ENCODE measurements at regions not wholly inside any gene's neighbourhood (a gene's known extent, or its start where the extent isn't known, plus 50 kb on each side); places are given as distances from the start of the nearest gene placed in this dataset.

- Histone ChIP-seq H2BK120ac (replicated peaks; ENCODE audit: low read depth, low read length) (no peak overlapping the region), H4K5ac (ENCODE audit: insufficient read length, low read depth, low read length) (no peak overlapping the region), H3K23ac (ENCODE audit: insufficient read length) (no peak overlapping the region), H2BK5ac (ENCODE audit: low read depth, low read length) (no peak overlapping the region), H3K79me1 (ENCODE audit: low read depth, low read length) (no peaks in the 10 kb centered on the region), H4K20me1 (replicated peaks in 1 of 2; ENCODE audit: control insufficient read depth in 1 of 2, insufficient read depth in 2 of 2, low read length in 2 of 2) (no peaks in the 10 kb centered on the region), H3K27me3 (replicated peaks in 1 of 4; ENCODE audit: control insufficient read depth in 3 of 4, extremely low read depth in 1 of 4, insufficient read depth in 3 of 4, low read length in 3 of 4) (no peaks in the 10 kb centered on the region), H3K9ac (replicated peaks in 1 of 4; ENCODE audit: extremely low read depth in 1 of 4, low read depth in 3 of 4, low read length in 3 of 4) (no peak overlapping the region), H3K4me2 (ENCODE audit: insufficient read depth in 1 of 2, low read depth in 2 of 2, low read length in 2 of 2) (no peak overlapping the region), H3K9me3 (ENCODE audit: insufficient read depth in 2 of 2, low read depth in 1 of 2, low read length in 1 of 2) (no peaks in the 10 kb centered on the region), H4K8ac (ENCODE audit: extremely low read depth, insufficient read depth, low read length) (no peak overlapping the region), H4K91ac (replicated peaks; ENCODE audit: insufficient read length, low read length) (no peak overlapping the region), H3K56ac (replicated peaks; ENCODE audit: insufficient read length, low read depth, low read length) (no peak overlapping the region), H3K79me2 (ENCODE audit: control insufficient read depth in 1 of 2, insufficient read depth in 2 of 2, low read length in 2 of 2) (no peaks in the 10 kb centered on the region), H3K18ac (ENCODE audit: extremely low read depth, low read length) (no peak overlapping the region), H3K4me1 (replicated peaks in 1 of 4; ENCODE audit: control insufficient read depth in 3 of 4, insufficient read depth in 4 of 4, low read length in 3 of 4) (no peaks in the 10 kb centered on the region; a peak in 1 of 7 replicates), H2BK12ac (ENCODE audit: low read depth, low read length) (no peak overlapping the region), H2BK20ac (ENCODE audit: low read length) (no peak overlapping the region), H2BK15ac (ENCODE audit: low read length) (no peak overlapping the region), H3K36me3 (ENCODE audit: control insufficient read depth in 2 of 4, insufficient read depth in 4 of 4, low read length in 3 of 4) (no peaks in the 10 kb centered on the region), H3K14ac (ENCODE audit: insufficient read length) (no peak overlapping the region), H3K4me3 (ENCODE audit: extremely low read depth in 1 of 4, insufficient read depth in 2 of 4, low read depth in 3 of 4, low read length in 4 of 4) (no peak overlapping the region), H3K23me2 (ENCODE audit: low read depth, low read length) (no peaks in the 10 kb centered on the region; the same call in 1 of the 2 replicates), H3K4ac (replicated peaks; ENCODE audit: insufficient read length, low read depth, low read length) (no peak overlapping the region), H2AFZ (ENCODE audit: low read length) (no peak overlapping the region), H3K27ac (ENCODE audit: low read depth, low read length) (no peak overlapping the region), H2AK5ac (ENCODE audit: low read depth, low read length) (no peak overlapping the region)
- WGBS, 2 experiments (ENCODE audit: extremely low coverage in 1 of 2, insufficient coverage in 1 of 2, insufficient read length in 1 of 2, insufficient replicate concordance in 2 of 2, low coverage in 1 of 2, low lambda C conversion rate in 2 of 2, missing lambda C conversion rate in 1 of 2) = 95% methylated on average over 3 of the region's 3 CpGs; no CpG with 5 or more reads in 1 of the 2 experiments
- DNase-seq (ENCODE audit: low read depth in 1 of 2, low spot score in 2 of 2) (no peak), FAIRE-seq (no peak)
- POLR2A ChIA-PET (ENCODE audit: partially characterized antibody) = no interaction called here
- CTCF ChIA-PET (ENCODE audit: partially characterized antibody) = interaction anchor here (10.2 kb wide), 1 partner anchor 11 kb away, joined by 77 read pairs; no protein-coding TSS in a partner anchor
- TF ChIP-seq ASH2L (IDR thresholded peaks at IDR 0.05; ENCODE audit: low read length) (no peak), SIRT6 (IDR thresholded peaks at IDR 0.05; ENCODE audit: low read length) (no peak), KDM4A (IDR thresholded peaks at IDR 0.05; ENCODE audit: low read depth, low read length, severe bottlenecking) (no peak), HDAC2 (IDR thresholded peaks at IDR 0.05; ENCODE audit: borderline replicate concordance in 1 of 2, low read depth in 2 of 2, low read length in 2 of 2) (no peak), CBX8 (IDR thresholded peaks at IDR 0.05; ENCODE audit: borderline replicate concordance, low read depth, low read length) (no peak), HDAC6 (IDR thresholded peaks at IDR 0.05; ENCODE audit: low read depth, low read length) (no peak)
Measured at GRCh38 chr4:104848597-104849225, 298.0 kb upstream of the TET2 start.

Measured in H1 (cell line).